ENCODE measurements at regions not wholly inside any gene's neighbourhood (a gene's known extent, or its start where the extent isn't known, plus 50 kb on each side); places are given as distances from the start of the nearest gene placed in this dataset.

DNA sequence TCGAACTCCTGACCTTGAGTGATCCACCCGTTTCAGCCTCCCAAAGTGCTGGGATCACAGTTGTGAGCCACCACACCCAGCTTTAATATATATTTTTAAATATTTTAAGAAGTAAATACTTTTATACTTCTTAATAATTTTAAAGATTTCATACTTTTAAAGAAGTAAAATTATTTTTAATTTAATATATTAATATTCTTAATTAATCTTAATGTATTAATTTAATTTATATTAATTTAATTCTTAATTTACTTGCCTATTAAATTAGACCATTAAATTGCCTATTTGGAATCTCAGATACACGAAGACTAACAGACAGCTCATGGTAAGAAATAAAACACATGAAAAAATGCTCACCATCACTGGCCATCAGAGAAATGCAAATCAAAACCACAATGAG lies 1087.4 kb downstream of the CDH18 start:
- Histone ChIP-seq H3K4me2 (ENCODE audit: insufficient read depth in 1 of 2, low read depth in 2 of 2, low read length in 2 of 2) (no peak overlapping the region), H2BK5ac (ENCODE audit: low read depth, low read length) (no peak overlapping the region), H3K79me1 (ENCODE audit: low read depth, low read length) (no peaks in the 10 kb centered on the region), H4K8ac (ENCODE audit: extremely low read depth, insufficient read depth, low read length) (no peak overlapping the region), H3K36me3 (ENCODE audit: control insufficient read depth in 2 of 4, insufficient read depth in 4 of 4, low read length in 3 of 4) (no peaks in the 10 kb centered on the region), H3K18ac (ENCODE audit: extremely low read depth, low read length) (no peak overlapping the region), H3K9me3 (ENCODE audit: insufficient read depth in 2 of 2, low read depth in 1 of 2, low read length in 1 of 2) (no peaks in the 10 kb centered on the region), H3K9ac (replicated peaks in 1 of 4; ENCODE audit: extremely low read depth in 1 of 4, low read depth in 3 of 4, low read length in 3 of 4) (no peak overlapping the region), H2BK120ac (replicated peaks; ENCODE audit: low read depth, low read length) (no peak overlapping the region), H3K14ac (ENCODE audit: insufficient read length) (no peak overlapping the region), H3K27ac (ENCODE audit: low read depth, low read length) (no peak overlapping the region), H3K23me2 (ENCODE audit: low read depth, low read length) (no peaks in the 10 kb centered on the region), H3K27me3 (replicated peaks in 1 of 4; ENCODE audit: control insufficient read depth in 3 of 4, extremely low read depth in 1 of 4, insufficient read depth in 3 of 4, low read length in 3 of 4) (no peaks in the 10 kb centered on the region), H3K79me2 (ENCODE audit: control insufficient read depth in 1 of 2, insufficient read depth in 2 of 2, low read length in 2 of 2) (no peaks in the 10 kb centered on the region), H2BK20ac (ENCODE audit: low read length) (no peak overlapping the region), H3K56ac (replicated peaks; ENCODE audit: insufficient read length, low read depth, low read length) (no peak overlapping the region), H2AK5ac (ENCODE audit: low read depth, low read length) (no peak overlapping the region), H2AFZ (ENCODE audit: low read length) (no peak overlapping the region), H4K20me1 (replicated peaks in 1 of 2; ENCODE audit: control insufficient read depth in 1 of 2, insufficient read depth in 2 of 2, low read length in 2 of 2) (no peaks in the 10 kb centered on the region), H3K4me3 (ENCODE audit: extremely low read depth in 1 of 4, insufficient read depth in 2 of 4, low read depth in 3 of 4, low read length in 4 of 4) (no peak overlapping the region), H3K4ac (replicated peaks; ENCODE audit: insufficient read length, low read depth, low read length) (no peak overlapping the region), H2BK15ac (ENCODE audit: low read length) (no peak overlapping the region), H4K5ac (ENCODE audit: insufficient read length, low read depth, low read length) (no peak overlapping the region), H3K4me1 (replicated peaks in 1 of 4; ENCODE audit: control insufficient read depth in 3 of 4, insufficient read depth in 4 of 4, low read length in 3 of 4) (no peaks in the 10 kb centered on the region), H2BK12ac (ENCODE audit: low read depth, low read length) (no peak overlapping the region), H3K23ac (ENCODE audit: insufficient read length) (no peak overlapping the region), H4K91ac (replicated peaks; ENCODE audit: insufficient read length, low read length) (no peak overlapping the region)
- DNase-seq (ENCODE audit: low read depth in 1 of 2, low spot score in 2 of 2) (no peak), FAIRE-seq (no peak)
- POLR2A ChIA-PET (ENCODE audit: partially characterized antibody), result no interaction called here
- WGBS, 2 experiments (ENCODE audit: extremely low coverage in 1 of 2, insufficient coverage in 1 of 2, insufficient read length in 1 of 2, insufficient replicate concordance in 2 of 2, low coverage in 1 of 2, low lambda C conversion rate in 2 of 2, missing lambda C conversion rate in 1 of 2), result 91% methylated on average over 3 of the region's 3 CpGs; no CpG with 5 or more reads in 1 of the 2 experiments
- CTCF ChIA-PET (ENCODE audit: partially characterized antibody), result no interaction called here
- TF ChIP-seq CHD2 (IDR thresholded peaks at IDR 0.05; ENCODE audit: low read length) (no peak), SRF (IDR thresholded peaks at IDR 0.05; ENCODE audit: low read depth, low read length) (no peak), NRF1 (IDR thresholded peaks at IDR 0.05; ENCODE audit: low read depth, low read length) (no peak), POLR2AphosphoS5 (IDR thresholded peaks at IDR 0.05; ENCODE audit: low read depth, low read length) (no peak)

All from H1 (cell line).